ENCODE measurements at regions not wholly inside any gene's neighbourhood (a gene's known extent, or its start where the extent isn't known, plus 50 kb on each side); places are given as distances from the start of the nearest gene placed in this dataset.

DNA sequence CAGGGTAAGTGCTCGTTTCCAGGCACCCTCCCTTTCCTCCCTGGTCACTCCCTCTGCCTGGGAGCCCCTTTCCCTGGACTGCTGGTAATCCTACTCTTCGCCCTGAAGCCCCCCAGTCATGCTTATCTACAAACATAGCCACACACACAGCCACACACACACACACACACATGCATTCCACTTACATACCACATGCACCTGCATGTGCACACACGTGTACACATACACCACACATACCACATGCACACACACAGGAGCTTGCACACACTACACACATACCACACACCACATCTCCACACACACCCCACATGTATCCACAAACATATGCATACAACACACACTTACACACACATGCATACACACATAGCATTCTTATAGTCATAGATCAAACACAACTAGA lies 358.5 kb downstream of the GADD45G start:
- no peak overlapping the region for H3K4me2 ChIP-seq (ENCODE audit: insufficient read depth in 1 of 2, low read depth in 2 of 2, low read length in 2 of 2)
- H2AFZ ChIP-seq (ENCODE audit: low read length) = no peak overlapping the region
- DNase-seq (ENCODE audit: low read depth in 1 of 2, low spot score in 2 of 2) (no peak), FAIRE-seq (no peak)
- H3K4me1 ChIP-seq (replicated peaks in 1 of 4; ENCODE audit: control insufficient read depth in 3 of 4, insufficient read depth in 4 of 4, low read length in 3 of 4) = no peaks in the 10 kb centered on the region
- ChIA-PET CTCF (ENCODE audit: partially characterized antibody) (interaction anchor here (0.6 to 2.5 kb wide), 3 partner anchors 15 to 360 kb away, joined by 4 to 7 read pairs (median 4); no protein-coding TSS in a partner anchor), POLR2A (ENCODE audit: partially characterized antibody) (no interaction called here)
- H3K4ac ChIP-seq (replicated peaks; ENCODE audit: insufficient read length, low read depth, low read length) = no peak overlapping the region
- H2BK120ac ChIP-seq (replicated peaks; ENCODE audit: low read depth, low read length) = no peak overlapping the region
- no peak overlapping the region for H3K14ac ChIP-seq (ENCODE audit: insufficient read length)
- no peak overlapping the region for H4K91ac ChIP-seq (replicated peaks; ENCODE audit: insufficient read length, low read length)
- no peaks in the 10 kb centered on the region for H3K79me2 ChIP-seq (ENCODE audit: control insufficient read depth in 1 of 2, insufficient read depth in 2 of 2, low read length in 2 of 2)
- H3K4me3 ChIP-seq (ENCODE audit: extremely low read depth in 1 of 4, insufficient read depth in 2 of 4, low read depth in 3 of 4, low read length in 4 of 4) = no peak overlapping the region
- H4K20me1 ChIP-seq (replicated peaks in 1 of 2; ENCODE audit: control insufficient read depth in 1 of 2, insufficient read depth in 2 of 2, low read length in 2 of 2) = peaks cover 0 to 2% of the 10 kb centered on the region in 2 experiments
- no peak overlapping the region for H4K5ac ChIP-seq (ENCODE audit: insufficient read length, low read depth, low read length)
- H2BK5ac ChIP-seq (ENCODE audit: low read depth, low read length) = no peak overlapping the region
- H3K9ac ChIP-seq (replicated peaks in 1 of 4; ENCODE audit: extremely low read depth in 1 of 4, low read depth in 3 of 4, low read length in 3 of 4) = no peak overlapping the region
- no peak overlapping the region for H3K18ac ChIP-seq (ENCODE audit: extremely low read depth, low read length)
- H2AK5ac ChIP-seq (ENCODE audit: low read depth, low read length) = no peak overlapping the region
- WGBS, 2 experiments (ENCODE audit: extremely low coverage in 1 of 2, insufficient coverage in 1 of 2, insufficient read length in 1 of 2, insufficient replicate concordance in 2 of 2, low coverage in 1 of 2, low lambda C conversion rate in 2 of 2, missing lambda C conversion rate in 1 of 2) = 69% methylated on average over 3 of the region's 3 CpGs; no CpG with 5 or more reads in 1 of the 2 experiments
- H3K23me2 ChIP-seq (ENCODE audit: low read depth, low read length) = no peaks in the 10 kb centered on the region
- H3K56ac ChIP-seq (replicated peaks; ENCODE audit: insufficient read length, low read depth, low read length) = no peak overlapping the region
- 0 out of 4 replicates have a peak, but pooled peaks cover 0 to 2% of the 10 kb centered on the region in 2 experiments for H3K9me3 ChIP-seq (ENCODE audit: insufficient read depth in 2 of 2, low read depth in 1 of 2, low read length in 1 of 2)
- no peak overlapping the region; the same call in 1 of the 2 replicates for H2BK12ac ChIP-seq (ENCODE audit: low read depth, low read length)
- no peak overlapping the region for H2BK20ac ChIP-seq (ENCODE audit: low read length)
- H3K23ac ChIP-seq (ENCODE audit: insufficient read length) = no peak overlapping the region
- no peak overlapping the region for H2BK15ac ChIP-seq (ENCODE audit: low read length)
- no peak overlapping the region for H4K8ac ChIP-seq (ENCODE audit: extremely low read depth, insufficient read depth, low read length)
- no peaks in the 10 kb centered on the region for H3K79me1 ChIP-seq (ENCODE audit: low read depth, low read length)
- H3K36me3 ChIP-seq (ENCODE audit: control insufficient read depth in 2 of 4, insufficient read depth in 4 of 4, low read length in 3 of 4) = no peaks in the 10 kb centered on the region
- no peak overlapping the region for H3K27ac ChIP-seq (ENCODE audit: low read depth, low read length)
- no peaks in the 10 kb centered on the region for H3K27me3 ChIP-seq (replicated peaks in 1 of 4; ENCODE audit: control insufficient read depth in 3 of 4, extremely low read depth in 1 of 4, insufficient read depth in 3 of 4, low read length in 3 of 4)

All from H1 (cell line).